Activated CD4-positive, alpha-beta T cell treated with anti-CD3 and anti-CD28 coated beads for 24 hours (primary cell): ENCODE measurements at regions not wholly inside any gene's neighbourhood (a gene's known extent, or its start where the extent isn't known, plus 50 kb on each side); places are given as distances from the start of the nearest gene placed in this dataset.

Experiments used
- DNase-seq, 2 donors: peaks; one replicate each; pipeline ENCODE4 v3.0.0-alpha.2; 2020; ENCODE audit warnings: low read depth in 2 of 2

GRCh38 chr15:70507772-70508371 lies 255.5 kb downstream of the UACA start:
- DNase-seq = no peak

- no peak for DNase-seq
Observed at GRCh38 chr15:70505936-70506912, 257.1 kb downstream of the UACA start.

GRCh38 chr15:70505411-70505919 lies 257.9 kb downstream of the UACA start:
- no peak for DNase-seq

- DNase-seq = no peak
Observed at GRCh38 chr15:70504988-70505387, 258.4 kb downstream of the UACA start.

GRCh38 chr15:70504299-70504951 lies 258.9 kb downstream of the UACA start:
- no peak for DNase-seq

- DNase-seq = no peak
Observed at GRCh38 chr15:70503798-70504298, 259.5 kb downstream of the UACA start.

- no peak for DNase-seq
Observed at GRCh38 chr15:70503073-70503745, 260.1 kb downstream of the UACA start.

GRCh38 chr15:70502529-70502928 lies 260.8 kb downstream of the UACA start:
- no peak for DNase-seq

GRCh38 chr15:70501849-70502248 lies 261.5 kb downstream of the UACA start:
- no peak for DNase-seq

- DNase-seq = no peak
Observed at GRCh38 chr15:70501121-70501727, 262.1 kb downstream of the UACA start.

- DNase-seq = no peak
Observed at GRCh38 chr15:70499791-70500190, 263.6 kb downstream of the UACA start.

- no peak for DNase-seq
Observed at GRCh38 chr15:70498096-70498626, 265.2 kb downstream of the UACA start.

GRCh38 chr15:70497661-70498060 lies 265.7 kb downstream of the UACA start:
- DNase-seq = no peak

GRCh38 chr15:70495991-70496599 lies 267.3 kb downstream of the UACA start:
- no peak for DNase-seq

- DNase-seq = no peak
Observed at GRCh38 chr15:70494852-70495571, 268.3 kb downstream of the UACA start.

- no peak for DNase-seq
Observed at GRCh38 chr15:70494517-70494851, 268.9 kb downstream of the UACA start.

- DNase-seq = no peak
Observed at GRCh38 chr15:70493787-70494516, 269.4 kb downstream of the UACA start.

- no peak for DNase-seq
Observed at GRCh38 chr15:70493376-70493775, 270.0 kb downstream of the UACA start.
